NCI-H345 treated with DMSO at 0.1 percent for 48 hours (cell line): ENCODE measurements at regions not wholly inside any gene's neighbourhood (a gene's known extent, or its start where the extent isn't known, plus 50 kb on each side); places are given as distances from the start of the nearest gene placed in this dataset.

Experiments
- DNase-seq: peaks from one replicate; lab custom pipeline; 2025; ENCODE audit not compliant: unreplicated experiment; lab: John Stamatoyannopoulos, UW

DNA sequence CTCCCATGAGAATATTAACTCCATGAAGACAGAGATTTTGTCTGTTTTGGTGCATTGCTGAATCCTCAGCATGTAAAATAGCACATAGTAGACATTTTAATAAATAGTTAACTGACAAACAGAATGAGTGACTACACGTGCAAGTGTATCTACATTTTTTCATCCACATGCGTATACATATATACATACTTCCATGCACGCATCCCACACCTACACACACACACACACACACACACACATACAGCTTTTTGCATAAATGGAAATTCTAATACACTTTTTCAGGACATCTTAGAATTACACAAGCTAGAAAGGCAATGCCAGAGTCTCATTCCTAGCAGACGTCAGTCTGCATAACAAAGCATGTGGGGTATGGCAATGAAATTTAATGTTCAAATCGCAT, 139.7 kb upstream of the LRFN2 start:
- DNase-seq: no peak

DNA sequence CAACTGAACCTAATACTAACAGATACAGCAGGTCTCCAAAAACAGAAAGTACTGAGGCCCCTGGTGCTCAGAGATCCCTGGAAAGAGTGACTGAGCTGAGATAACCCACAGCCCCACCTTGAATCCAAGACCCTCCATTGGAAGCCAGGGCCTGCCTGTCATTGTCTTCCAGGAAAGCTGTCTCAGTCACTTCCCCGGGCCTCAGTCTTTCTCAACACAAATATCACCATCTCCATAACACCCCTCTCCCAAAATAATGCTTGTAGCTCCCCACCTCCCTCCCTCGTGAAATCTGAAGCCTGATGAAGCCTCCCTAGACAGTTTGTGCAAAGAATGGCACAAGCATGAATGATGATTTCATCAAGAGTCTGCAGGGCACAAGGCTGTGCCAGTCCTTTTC, 138.2 kb upstream of the LRFN2 start:
- no peak for DNase-seq

DNA sequence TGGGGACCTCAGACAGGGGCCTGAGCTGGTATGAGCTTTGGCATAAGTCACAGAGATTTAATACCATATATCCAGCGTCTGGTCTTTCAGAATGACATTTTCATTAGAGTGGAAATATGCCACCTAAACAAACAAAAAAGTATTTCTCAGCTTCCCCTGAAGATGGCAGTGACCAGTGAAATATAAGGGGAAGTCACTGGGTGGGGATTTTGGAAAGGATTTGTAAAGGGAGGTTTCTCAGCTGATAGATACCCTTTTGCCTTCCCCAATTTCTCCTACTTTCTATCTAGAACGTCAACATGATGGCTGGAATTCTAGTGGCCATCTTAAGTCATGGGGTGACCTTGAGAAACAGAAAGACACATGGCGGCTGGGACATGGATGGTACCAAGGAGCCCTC, 137.7 kb upstream of the LRFN2 start:
- no peak for DNase-seq

DNA sequence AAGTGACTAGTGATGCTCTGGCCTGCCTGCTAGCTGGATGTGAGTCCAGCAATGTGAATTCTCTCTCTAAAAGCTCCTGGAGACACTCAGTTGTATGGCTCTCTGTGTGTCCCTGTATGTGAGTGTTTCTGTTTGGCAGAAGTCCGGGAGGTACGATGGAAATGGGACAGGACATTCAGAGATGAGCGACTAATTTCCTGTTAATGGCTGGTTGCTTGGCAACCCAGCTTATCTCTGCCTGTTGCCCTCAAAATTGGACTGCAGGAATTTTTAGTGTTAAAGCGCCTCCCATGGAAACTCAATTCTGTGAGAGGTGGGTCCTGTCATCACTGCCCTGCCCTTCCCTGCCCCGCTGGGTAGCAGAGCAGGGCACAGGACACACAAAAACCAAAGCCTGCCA, 136.8 kb upstream of the LRFN2 start:
- DNase-seq: no peak

DNA sequence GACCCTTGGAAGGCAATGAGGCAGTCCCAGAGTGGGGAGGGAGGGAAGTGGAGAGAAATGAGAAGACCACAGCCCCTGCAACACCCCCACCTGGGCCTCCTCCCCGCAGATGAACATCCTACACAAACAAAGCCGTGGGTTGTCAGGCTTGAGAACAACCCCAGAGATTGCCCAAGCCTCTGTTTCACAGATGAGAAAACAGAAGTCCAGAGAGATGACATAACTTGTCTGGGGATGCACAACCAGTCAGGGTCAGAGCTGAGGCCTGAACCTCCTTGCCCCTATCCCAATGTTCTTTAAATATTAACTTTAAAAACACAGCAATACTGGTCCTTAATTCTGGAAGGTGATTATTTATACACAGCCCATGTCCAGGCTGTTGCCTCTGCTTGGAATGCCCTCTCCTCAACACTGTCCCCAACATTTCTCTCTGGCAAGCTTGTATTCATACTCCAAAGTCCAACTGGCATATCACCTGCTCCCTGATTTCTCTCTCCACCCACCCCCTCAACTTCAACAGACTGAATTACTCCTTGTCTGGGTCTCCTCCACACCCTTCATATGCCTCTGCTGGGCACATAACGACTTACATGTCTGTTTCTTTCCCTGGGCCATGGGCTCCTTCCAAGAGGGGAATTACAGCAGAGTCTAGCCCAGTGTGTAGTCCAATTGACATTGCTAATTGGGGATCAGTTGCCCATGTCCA, 135.5 kb upstream of the LRFN2 start:
- DNase-seq: no peak

DNA sequence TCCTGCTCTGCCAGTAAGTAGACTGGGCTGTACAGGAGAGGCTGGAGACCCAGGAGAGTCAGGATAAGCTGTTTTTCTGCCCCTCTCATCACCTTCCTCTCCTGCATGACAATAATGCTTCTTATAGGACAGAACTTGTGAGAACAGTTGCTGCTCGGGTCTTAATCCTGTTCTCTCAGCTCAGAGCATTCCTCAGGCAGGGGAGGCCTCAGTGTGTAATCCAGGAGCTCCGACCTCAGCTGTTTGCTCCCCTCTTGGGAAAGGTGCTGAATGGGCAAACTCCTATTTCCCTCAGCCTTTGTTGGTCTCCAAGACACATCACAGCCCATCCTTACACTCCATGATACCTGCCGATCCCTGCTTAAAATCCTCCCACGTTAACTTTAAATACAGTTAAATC, 134.9 kb upstream of the LRFN2 start:
- no peak for DNase-seq

DNA sequence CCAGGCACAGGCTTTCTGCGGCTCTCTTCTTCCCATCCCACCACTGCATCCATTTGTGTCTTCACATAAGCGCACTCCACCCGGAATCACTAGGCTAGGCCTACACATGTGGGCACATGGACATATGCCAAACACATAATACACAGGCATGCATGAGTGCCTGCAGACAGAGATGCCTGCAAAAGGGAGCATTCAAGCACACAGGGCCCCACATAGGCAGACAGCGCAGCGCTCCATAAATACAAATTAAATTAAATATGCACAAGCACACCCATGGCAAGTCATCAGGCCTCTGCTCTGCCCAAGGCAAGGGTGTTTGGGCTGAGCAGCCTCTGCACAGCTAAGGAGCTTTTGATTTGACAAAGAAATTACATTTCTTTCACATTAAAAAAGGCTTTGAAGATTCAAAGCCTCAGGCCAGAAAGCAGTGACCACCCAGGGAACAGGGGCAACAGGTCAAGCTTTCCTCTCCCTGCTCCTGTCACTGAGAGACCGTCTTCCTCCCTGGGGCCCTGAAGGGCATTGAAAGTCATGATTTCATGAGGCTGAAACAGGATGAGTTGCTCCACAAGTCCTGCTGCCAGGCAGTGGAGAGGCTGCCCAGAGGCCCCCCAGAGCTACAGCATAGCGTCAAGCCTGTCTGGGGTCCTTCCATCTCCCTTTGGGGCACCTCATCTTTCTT, 134.2 kb upstream of the LRFN2 start:
- DNase-seq: peak; percentile 73

DNA sequence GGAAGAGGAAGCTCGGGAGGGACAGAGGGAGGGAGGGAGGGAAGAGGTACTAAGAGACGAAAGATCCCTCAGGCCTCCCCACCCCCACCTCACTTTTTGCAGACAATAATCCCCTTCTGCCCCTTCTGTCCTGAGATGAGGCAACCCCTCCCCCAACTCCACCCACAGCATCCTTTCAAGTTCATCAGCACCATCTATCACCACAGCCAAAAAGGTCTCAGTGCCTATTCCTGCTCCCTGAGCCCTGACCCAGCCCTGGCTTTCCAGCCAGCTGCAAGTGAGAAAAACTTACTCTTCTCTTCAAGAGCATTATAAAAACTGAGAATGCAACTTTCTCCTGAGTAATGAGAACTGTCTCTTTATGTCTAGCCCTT, 133.2 kb upstream of the LRFN2 start:
- no peak for DNase-seq

DNA sequence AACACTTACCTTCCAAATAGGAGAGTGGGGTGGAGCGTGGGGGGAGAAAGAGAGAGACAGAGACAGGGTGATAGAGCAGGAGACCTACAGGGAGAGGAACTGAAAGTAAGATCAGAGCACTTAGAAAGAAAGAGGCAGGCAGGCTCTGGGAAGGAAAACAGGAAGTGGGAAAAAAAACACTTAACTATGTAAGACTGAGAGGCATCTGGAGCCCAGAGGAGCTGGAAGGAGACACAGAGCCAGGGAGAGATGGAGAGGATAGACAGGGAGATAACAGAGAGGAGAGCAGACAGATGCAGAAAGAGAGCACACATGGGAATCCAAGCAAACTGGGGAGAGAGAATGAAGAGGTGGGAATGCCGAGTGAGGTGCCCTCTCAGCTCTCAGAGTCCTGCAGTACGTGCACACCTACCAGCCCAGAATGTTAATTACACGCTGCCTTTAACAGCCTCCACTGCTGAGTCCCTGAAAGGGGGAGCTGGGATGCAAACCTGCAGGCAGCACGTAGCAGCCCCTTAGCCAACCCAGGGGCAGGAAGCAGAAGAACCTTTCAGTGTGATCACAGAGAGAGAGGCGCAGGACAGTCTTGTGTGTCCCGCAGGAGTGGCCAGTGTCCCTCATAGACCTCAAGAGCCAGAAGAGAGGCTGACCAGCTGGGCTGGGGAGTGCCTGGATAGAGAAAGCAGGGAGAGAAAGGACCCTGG, 132.7 kb upstream of the LRFN2 start:
- no peak for DNase-seq

DNA sequence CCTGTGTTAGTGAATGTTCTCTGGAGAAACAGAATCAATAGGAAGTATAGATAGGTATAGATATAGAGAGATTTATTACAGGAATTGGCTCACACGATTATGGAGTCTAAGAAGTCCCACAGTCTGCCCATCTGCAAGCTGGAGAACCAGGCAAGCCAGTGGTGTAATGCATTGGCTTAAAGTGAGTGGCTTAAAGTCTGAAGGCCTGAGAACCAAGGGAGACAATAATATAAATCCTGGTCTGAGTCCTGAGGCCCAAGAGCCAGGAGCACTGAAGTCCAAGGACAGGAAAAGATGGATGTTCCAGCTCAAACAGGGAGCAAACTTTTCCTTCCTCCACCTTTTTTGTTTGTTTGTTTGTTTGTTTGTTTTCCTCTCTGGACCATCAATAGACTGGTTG, 131.2 kb upstream of the LRFN2 start:
- DNase-seq: no peak

DNA sequence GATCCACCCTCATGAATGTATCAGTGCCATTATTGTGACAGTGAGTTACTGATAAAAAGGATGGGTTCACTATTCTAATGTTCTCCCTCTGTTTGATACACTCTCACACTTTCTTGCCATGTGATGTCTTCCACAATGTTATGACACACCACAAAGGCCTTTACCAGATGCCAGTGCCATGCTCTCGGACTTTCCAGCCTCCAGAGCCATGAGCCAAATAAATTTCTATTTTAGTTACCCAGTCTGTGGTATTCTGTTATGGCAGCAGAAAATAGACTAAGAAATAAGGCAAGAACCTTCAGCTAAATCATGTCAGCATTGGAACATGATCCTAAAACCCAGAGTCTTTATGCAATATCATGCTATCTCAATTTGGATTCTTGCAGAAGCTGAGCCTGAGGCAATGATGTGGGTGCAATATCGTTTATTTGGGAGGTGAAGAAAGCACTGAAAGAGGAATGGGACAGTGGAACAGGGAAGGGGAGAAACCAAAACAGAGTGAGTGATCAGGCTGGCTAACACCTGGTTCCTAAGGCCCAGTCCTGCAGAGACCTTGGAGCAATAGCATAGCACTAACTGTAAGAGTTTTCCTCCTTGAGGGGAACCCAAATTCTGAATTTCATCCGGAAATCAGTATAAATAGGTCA, 130.4 kb upstream of the LRFN2 start:
- DNase-seq: no peak

DNA sequence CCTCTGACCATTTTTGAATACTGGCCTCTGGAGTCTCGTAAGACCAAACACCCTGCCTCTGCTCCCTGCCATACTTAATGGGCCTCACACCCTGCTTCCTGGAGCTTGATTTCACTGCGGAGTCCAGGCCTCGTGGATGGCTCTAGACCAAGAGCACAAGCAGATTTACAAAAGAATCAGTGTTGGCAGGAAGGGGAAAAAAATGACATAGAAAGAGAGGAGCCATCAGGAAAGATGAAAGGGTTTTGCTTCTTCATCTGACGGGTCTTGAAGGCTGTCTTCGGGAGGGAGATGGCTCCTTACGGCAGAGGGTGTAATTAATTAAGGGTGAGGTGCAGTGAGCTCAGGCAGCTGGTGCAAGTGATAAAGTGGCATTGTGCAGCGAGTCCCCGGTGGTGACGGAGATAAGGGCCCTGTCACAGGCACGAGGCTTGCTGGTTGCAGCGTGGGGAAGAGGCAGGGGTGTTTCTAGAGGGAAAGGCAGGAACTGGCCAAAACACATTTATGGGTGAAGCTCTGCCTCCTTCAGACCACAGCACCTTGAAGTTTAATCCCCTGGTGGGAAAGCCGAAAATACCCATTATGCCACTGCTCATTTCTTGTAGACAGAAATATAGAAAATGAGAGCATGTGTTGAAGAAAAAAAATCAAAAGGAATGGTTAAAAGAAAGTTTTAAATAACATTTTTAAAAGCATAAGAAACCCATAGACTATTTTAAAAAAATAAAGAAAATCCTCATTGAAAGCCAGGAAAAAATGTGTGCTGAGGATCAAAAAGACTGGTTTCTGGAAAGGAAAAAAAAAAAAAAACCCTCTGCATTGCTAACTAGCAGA, 128.6 kb upstream of the LRFN2 start:
- DNase-seq: no peak

DNA sequence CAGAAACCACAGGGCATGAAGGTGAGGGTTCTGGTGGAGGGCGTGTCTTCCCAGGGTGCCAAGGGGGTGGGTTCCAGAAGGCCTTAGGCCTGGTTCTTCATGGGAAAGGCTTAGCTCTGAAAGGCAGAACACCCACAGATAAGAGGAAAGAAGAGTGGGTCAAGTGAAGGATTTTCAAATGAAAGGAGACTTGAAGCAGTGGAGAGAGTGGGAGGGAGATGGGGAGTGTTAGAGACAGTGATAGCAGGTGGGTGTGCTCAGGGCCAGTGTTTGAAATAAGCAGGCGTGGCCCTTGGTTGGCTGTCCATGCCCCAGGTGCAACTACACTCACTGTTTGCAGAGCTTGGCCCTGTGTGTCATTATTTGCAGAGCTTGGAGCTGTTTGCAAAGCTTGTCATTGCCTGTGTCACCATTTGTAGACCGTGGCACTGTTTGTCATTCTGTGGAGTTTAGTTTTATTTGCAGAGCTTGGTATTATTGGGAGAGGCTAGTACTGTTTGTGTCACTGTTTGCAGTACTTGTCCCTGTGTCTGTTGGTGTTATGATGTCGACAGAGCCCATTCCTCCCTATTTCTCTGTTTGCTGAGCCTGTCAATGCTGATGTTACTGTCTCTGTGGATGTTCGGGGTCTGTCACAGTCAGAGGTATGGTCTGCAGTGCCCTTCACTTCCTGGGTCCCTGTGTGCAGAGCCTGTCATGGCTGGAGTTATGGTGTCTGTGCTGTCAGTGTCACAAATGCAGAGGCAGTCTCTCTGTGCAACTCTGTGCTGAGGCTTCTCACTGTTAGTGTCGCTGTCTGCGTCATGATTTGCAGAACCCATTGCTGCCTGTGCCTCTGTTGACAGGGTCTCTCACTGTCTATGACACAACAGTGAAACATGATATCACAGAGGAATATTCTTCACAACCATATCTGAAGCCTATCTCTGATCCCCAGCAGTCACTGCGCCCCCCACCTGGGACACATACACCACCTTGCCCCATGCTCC, 127.7 kb upstream of the LRFN2 start:
- peak; percentile 92 for DNase-seq

DNA sequence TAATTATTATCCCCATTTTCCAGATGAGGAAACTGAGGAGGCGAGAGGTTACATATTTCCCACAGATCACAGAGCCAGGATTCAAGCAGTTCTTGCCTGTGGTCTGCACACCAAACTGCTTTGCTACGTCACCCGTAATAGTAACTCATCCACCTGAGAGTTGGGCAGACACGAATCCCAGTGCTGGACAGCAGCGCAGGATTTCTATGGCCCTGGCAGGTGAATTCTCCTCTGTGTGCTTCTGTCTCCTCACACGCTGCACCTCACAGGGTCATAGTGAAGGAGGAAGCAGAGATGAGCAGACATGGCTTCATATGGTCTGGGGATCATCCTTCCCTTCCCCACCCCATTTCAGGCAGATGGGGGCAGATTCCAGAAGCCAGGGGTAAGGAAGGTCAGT, 127.0 kb upstream of the LRFN2 start:
- DNase-seq: no peak

DNA sequence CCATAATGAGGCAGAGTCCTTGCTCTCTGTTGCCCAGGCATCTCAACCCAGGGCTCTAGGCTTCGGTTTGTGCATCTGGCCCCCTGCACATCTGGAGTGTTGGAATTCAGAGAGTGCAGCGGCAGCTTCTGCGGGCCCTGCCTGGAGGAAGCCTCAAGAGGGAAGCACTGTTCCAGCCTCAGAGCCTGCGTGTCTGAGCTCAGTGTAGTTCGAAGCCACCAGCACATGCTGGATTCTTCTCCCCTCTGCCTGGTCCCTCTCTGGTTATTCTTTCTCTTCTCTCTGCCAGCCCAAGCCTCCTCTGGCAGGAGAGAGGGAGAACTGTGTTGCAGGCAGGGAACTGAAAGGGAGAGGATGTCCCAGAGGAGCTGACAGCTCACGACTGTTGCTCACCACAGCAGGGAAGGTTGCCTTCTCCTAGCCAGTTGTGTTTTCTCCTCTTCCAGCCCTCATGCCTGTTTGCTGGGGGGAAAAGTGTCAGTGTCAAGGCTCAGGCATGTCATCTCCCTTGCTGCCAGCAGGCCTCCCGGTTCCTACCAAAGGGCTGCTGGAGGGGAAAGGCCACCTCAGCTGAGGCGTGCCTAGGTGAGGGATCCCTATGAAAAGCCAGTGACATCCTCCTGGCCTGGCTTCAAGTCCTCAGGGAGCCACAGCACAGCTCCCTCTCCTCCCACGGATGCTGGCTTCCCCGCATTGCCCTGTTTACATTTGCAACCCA, 126.0 kb upstream of the LRFN2 start:
- DNase-seq: no peak

DNA sequence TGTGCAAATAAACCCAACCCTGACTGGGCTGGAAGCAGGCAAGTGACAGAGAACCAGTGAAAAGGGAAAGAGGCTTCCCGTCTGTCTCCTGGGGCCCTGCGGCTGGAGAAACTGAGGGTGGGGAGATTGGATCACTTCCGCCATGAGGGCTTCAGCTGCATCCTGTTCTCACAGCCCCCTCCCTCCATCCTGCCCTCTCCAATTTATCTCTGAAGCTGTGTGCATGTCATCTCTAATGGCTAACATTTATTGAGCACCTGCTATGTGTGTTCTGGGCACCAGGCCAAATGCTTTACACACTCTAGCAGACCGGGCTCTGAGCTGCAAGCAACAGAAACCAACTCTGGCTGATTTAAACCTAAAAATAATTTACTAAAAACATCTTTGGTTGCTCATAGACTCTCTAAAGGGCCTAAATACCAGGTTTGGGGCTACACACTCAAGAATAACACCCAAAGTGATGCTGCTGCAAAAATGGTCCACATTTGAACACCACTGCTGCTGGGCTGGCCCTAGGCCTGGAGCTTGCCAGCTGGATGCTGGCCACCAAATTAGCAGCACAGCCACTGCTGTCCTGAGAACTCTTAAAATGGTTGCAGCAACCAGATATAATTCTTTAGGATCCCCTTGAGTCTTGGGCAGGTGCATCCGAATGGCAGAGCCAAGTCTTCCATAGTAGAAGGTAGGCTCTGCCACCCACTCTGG, 123.6 kb upstream of the LRFN2 start:
- peak; percentile 25 for DNase-seq

DNA sequence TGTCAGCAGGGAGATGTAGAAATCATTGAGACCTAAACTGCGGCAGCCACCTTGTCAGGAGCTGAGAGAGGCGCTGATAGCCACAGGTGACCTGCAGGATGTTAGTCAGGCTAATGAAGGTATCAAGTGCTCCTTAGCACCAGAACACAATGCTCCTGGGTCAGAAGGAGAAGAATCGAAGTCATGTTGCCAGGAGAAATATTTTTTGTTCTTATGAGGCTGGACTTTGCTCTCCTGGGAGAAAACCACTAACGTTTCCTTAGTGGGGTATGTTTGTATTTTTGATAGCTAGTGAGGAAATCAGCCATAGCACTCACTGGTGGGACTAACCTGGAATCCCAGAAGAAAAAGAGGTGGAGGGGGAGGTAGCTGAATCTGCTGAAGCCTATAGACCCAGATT, 120.9 kb upstream of the LRFN2 start:
- no peak for DNase-seq

DNA sequence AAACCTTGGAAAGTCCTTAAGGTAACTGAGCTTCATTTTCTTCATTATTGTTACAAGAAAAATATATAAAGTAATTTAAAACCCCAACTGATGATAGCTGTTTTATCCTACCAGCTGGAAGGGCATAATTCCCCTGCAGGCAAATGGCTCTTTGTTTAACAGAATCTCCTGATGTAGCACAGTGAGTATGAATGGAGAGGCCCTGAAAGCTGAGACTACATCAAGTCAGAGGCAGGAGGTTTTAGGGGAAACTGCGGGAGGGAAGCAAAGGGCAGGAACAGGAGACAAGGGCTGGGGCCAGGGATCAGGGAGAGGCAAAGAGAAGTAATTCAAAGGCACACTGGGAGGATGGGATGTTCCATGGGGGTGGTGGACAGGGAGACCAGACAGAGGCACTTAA, 119.0 kb upstream of the LRFN2 start:
- peak; percentile 77 for DNase-seq

DNA sequence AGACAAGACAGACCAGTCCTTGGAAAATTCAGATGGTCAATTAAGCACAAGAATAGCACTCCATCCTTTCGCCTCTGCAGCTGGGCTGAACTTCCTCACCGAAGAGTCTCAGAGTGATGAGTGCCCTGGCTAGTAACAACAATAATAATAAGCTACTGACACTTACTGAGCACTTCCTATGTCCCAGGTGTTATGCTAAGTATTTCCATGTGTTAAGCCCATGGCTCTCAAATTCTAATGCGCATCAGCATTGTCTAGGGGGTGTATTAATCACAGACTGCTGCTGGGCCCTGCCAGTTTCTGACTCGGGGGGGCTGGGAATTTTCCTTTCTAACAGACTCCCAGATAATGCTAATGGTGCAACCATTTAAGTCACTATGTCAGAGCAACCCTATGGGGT, 118.2 kb upstream of the LRFN2 start:
- DNase-seq: no peak
